Activated naive CD4-positive, alpha-beta T cell treated with Interleukin-2 at 50 U/mL for 16 hours (primary cell): ENCODE measurements at regions not wholly inside any gene's neighbourhood (a gene's known extent, or its start where the extent isn't known, plus 50 kb on each side); places are given as distances from the start of the nearest gene placed in this dataset.
"Not testable (repeated sequence)": the region's sequence is repeated elsewhere in the genome, so short reads cannot be mapped to it uniquely, and the experiment has no call there.

ENCODE experiments used
- DNase-seq: peaks from one replicate; pipeline ENCODE4 v3.0.0-alpha.2; 2020

DNA sequence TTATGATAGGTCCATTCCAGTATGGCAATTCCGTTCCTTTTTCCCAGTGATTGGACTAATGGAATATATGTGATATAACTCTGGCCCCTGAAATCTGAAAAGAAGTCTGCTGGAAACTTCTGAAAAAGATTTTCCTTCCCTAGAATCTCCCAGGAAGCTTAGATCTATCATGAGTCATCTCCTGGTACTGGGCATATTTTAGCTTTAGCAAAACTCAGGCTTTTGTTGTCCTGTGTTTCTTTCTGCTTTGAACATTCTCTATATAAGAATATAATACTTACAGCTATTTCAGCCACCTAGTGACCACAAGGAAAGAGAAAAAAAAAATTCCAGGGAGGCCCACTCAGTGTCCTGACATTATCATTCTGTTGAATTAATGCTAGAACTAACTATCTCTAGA, 597.2 kb upstream of the GRIA3 start:
- no peak for DNase-seq

- no peak for DNase-seq
Measured at GRCh38 chrX:122591546-122591945, 592.5 kb upstream of the GRIA3 start.

- no peak for DNase-seq
Measured at GRCh38 chrX:122596998-122597397, 587.1 kb upstream of the GRIA3 start.

GRCh38 chrX:122622795-122623194, 561.3 kb upstream of the GRIA3 start:
- DNase-seq = no peak

- DNase-seq = no peak
Measured at GRCh38 chrX:122625239-122625638, 558.8 kb upstream of the GRIA3 start.

- no peak for DNase-seq
Measured at GRCh38 chrX:122625821-122626220, 558.3 kb upstream of the GRIA3 start.

DNA sequence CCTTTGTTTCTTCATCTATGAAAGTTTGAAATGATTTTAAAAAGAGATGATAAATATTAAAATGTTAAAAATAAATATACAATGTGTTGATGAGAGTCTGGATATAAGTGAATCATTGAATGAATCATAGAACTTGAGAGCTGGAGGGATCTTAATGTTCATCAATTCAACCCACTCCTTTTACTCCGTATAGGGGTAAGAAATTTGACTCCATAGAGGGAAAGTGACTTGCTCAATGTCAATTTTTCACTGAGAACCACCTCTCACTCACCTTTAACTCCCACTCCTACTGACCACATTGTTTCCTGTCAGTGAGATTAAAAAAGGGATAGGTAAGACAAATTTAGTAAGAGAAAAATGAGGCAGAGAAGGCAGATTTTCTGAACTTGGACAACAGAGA, 557.2 kb upstream of the GRIA3 start:
- DNase-seq = no peak

GRCh38 chrX:122641136-122641535, 542.9 kb upstream of the GRIA3 start:
- DNase-seq = no peak

DNA sequence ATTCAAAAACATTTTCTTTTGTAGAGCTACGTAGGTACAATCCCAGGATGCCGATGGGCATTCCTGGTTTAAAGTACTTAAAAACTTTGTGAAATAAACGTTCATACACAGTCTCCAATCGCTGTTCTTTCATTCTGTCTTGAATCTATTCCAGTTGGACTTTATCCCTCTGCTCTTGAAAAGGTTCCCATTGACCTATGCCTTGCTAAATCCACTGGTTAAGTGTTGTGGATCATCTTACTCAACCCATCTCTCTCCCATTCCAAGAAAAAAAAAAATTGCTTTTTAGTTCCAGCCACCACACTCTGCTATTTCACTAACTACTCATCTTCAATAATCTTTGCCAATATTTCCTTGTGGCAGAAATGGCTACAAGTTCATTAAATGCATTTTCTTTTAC, 542.3 kb upstream of the GRIA3 start:
- DNase-seq = no peak

DNA sequence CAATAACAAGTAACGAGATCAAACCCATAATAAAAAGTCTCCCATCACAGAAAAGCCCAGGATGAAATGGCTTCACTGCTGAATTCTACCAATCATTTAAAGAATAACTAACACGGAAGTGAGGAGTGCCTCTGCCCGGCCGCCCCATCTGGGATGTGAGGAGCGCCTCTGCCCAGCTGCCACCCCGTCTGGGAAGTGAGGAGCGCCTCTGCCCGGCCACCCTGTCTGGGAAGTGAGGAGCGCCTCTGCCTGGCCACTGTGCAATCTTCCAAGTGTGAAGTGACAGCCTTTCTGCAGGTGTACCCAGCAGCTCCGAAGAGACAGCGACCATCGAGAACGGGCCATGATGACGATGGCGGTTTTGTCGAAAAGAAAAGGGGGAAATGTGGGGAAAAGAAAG, 528.8 kb upstream of the GRIA3 start:
- not testable (repeated sequence) for DNase-seq

DNA sequence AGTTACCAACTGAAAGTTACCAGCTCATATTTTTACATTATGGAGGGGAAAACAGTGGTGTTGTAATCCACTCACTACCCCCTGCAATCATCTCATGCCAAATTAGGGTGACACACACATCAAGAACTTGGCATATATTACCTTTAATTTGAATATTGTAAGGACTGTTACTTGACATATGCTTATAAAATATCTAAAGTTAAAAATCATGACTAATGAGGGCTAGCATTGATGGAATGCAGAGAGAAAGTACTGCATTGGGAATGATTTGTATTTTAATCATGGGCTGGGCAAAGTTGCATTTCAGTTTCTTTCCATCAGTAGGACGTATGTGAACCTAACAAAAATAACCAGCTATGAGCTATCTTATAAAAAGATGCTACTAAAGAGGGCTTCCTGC, 517.5 kb upstream of the GRIA3 start:
- DNase-seq = no peak

GRCh38 chrX:122667667-122668066, 516.4 kb upstream of the GRIA3 start:
- no peak for DNase-seq

DNA sequence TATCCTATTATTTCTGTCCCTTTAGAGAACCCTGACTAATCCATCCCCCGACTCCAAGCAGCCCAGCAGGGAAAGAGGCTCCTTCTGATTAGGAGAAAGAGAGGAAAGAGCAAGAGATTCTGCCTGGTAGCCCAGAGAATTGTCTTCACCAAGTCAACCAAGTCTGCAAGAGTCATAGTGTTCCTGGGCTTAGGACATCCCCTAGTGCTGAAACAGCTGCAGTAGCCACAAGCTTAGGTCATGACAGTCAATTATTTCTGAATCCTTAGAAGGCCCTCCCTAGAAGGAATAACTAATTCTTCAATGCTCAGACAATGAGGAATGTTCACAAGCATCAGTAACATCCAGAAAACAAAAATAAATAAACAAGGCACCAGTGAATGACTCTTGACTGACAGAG, 480.3 kb upstream of the GRIA3 start:
- DNase-seq = no peak

GRCh38 chrX:122739770-122740169, 444.3 kb upstream of the GRIA3 start:
- DNase-seq = no peak

- DNase-seq = no peak
Measured at GRCh38 chrX:122770581-122770980, 413.5 kb upstream of the GRIA3 start.

DNA sequence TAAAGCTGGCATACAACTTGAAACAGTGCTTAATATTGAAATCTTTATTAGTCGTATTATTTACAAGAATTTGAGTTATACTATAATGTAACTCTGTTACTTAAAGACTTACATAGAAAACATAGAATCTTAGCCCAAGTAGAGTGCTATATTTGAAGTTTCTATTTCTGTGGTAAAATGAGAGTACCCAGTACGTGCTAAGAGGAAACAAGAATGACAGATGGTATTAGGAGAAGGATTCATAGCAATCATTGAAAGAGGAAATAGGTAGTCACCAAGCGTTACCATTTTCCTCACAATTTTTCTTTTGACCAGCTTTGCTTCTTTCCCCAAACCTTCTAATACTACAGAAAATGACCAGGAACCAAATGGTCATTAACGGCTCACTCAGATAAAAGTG, 412.1 kb upstream of the GRIA3 start:
- no peak for DNase-seq

DNA sequence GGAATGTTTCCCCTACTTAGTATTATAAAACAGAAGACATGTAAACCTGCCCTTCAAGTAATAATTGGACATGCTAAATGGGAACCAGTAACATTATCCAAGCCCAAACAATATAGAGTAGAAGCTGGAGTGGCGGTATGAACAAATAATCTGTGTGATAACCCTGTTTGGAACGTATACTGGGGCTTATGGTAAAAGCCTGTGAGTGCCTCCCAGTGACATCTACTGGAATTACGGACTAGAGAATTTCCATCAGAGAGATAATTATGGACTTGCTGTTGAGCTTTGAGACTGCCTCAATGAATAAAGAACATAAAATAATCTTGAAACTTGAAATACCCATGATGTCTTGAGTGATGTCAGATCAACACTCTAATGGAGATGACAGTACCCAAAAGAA, 406.3 kb upstream of the GRIA3 start:
- DNase-seq = no peak

GRCh38 chrX:122783918-122784317, 400.2 kb upstream of the GRIA3 start:
- DNase-seq = no peak

DNA sequence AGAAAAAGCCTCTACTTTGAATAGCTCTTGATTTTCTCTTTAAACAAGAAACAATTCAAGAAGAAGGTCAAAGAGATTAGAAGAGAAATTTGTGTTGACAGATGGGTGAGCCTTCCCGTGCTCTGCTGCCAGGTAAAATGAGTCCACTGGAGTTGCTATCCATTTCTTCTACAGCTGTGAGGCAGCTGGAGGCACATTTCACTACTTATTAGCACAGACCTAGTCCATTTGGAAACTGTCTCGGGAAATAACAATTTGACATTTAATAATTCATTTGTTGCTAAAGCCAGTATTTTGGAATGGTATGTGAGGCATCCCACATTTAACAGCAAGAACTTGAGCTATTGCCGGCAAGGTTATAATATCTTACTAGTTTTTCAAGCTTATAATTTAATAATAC, 396.8 kb upstream of the GRIA3 start:
- no peak for DNase-seq

- no peak for DNase-seq
Measured at GRCh38 chrX:122788216-122788615, 395.9 kb upstream of the GRIA3 start.

- no peak for DNase-seq
Measured at GRCh38 chrX:122790376-122791095, 393.5 kb upstream of the GRIA3 start.

DNA sequence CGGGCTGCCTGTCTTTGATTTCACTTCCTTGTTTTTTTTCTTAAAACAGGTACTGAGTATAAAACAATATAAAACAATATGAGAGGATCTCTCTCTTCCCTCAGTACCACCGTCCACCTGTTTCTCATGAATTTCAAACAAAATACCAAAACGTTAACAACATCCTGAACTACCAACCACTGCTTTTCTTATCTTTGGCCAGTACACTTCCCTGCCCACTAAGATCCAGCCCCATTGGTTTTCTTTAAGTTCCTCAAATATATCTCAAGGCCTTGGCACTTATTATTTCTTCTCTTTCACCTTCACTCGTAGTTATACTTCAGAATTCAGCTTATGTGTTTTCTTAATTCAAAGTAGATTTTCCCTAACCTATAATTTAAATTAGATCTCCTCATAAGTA, 370.2 kb upstream of the GRIA3 start:
- no peak for DNase-seq

GRCh38 chrX:122816288-122816687, 367.8 kb upstream of the GRIA3 start:
- DNase-seq = no peak

DNA sequence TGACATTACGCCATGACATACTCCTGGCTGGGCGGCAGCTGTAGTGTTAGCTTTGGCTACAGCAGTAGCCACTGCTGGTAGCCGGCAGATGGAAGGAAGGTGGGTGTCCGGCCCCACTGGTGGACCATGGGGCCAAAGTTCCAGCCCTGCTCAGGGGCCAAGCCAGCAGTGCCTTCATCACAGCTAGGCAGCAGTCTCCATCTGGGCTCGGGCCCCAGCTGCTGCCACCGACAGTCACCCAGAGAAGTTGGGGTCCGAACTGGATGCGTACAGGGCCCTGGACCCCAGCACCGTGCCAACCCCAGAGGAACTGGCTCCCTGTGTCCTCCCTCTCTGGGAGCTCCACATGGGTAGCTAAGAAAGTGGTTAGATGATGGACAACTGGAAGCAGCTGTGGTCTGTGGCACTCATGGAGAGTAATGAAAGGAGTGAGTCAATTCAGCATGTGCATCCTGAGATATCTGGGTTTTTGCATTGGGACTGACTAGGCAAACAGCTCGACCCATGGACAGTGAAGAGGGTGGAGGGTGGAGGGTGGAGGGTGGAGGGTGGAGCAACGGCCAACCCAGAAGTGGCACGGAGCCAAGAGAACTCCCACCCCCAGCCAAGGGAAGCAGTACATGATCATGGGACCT, 366.6 kb upstream of the GRIA3 start:
- DNase-seq = no peak

DNA sequence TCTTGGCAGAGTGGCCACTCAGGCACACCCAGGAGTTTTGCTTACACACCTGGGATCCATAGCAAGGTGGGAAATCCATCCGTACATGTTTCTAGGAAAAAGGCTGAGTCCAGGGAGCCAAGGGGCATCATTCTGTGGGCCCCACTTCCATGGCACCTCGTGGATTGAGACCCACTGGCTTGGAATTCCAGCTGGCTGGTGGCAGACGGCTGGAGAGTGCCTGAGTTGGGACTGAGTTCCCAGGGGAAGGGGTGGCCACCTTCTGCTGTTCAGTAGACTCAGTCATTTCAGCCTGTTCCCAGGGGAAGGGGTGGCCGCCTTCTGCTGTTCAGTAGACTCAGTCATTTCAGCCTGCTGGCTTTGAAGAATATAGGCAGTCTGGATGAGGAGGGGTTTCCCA, 366.0 kb upstream of the GRIA3 start:
- no peak for DNase-seq
